NB4 (cell line): ENCODE measurements at regions not wholly inside any gene's neighbourhood (a gene's known extent, or its start where the extent isn't known, plus 50 kb on each side); places are given as distances from the start of the nearest gene placed in this dataset.

ENCODE experiments used
- MYC ChIP-seq: IDR thresholded peaks from 2 replicates; pipeline ENCODE4 v1.6.1; 2011; ENCODE audit warnings: low read depth, low read length
- POLR2A ChIP-seq: IDR thresholded peaks from 2 replicates; pipeline ENCODE4 v1.6.1; 2011; ENCODE audit warnings: mild to moderate bottlenecking; ENCODE audit not compliant: insufficient read length; ENCODE audit errors: extremely low read depth
- TF ChIP-seq, protein P1 (sequence below): IDR thresholded peaks from one replicate; pipeline ENCODE4 v1.5.1; 2012; ENCODE audit warnings: low read depth, low read length
- TF ChIP-seq, protein P2 (sequence below): IDR thresholded peaks from 2 replicates; pipeline ENCODE4 v1.6.1; 2011; ENCODE audit warnings: low read depth, low read length

DNA sequence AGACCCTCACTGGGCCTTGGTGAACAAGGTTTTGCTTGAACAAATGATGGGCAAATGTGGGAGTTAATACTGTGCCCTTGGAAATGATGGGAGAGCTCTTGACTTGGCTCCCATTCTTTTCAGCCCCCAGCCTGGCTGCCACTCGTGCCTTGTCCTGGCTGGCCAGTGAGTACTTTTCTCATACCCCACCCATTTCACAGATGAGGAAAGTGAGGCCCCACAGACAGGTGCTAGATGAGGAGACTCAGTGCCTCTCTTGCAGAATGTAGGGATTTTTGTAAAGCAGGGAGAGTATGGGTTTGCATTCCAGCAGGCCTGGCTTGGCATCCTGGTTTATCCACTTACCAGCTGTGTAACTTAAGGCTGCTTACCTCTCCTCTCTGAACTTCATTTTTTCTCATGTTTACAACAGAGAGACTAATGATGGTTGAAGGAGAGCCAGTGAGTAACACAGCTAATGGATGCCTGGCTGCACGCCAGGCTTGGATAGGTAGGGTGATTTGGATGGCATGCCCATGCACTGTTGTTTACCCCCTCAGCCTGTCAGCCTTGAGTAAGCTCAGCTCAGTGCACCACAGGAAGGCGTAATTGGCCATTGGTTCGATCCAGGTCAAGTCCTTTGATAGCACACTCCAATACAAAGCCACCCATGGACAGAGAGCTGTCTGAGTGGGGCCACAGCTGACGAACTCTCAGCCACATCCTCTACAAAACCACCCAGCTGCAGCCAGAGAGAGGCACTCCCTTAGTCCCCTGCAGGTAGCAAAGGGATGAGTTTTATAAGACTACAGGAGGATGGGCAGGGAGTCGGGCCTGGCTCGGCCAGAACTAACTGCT, 436.8 kb downstream of the RPS24 start:
- TF ChIP-seq, protein P1, sequence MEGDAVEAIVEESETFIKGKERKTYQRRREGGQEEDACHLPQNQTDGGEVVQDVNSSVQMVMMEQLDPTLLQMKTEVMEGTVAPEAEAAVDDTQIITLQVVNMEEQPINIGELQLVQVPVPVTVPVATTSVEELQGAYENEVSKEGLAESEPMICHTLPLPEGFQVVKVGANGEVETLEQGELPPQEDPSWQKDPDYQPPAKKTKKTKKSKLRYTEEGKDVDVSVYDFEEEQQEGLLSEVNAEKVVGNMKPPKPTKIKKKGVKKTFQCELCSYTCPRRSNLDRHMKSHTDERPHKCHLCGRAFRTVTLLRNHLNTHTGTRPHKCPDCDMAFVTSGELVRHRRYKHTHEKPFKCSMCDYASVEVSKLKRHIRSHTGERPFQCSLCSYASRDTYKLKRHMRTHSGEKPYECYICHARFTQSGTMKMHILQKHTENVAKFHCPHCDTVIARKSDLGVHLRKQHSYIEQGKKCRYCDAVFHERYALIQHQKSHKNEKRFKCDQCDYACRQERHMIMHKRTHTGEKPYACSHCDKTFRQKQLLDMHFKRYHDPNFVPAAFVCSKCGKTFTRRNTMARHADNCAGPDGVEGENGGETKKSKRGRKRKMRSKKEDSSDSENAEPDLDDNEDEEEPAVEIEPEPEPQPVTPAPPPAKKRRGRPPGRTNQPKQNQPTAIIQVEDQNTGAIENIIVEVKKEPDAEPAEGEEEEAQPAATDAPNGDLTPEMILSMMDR: no peak
- TF ChIP-seq POLR2A: no peak
- TF ChIP-seq, protein P2, sequence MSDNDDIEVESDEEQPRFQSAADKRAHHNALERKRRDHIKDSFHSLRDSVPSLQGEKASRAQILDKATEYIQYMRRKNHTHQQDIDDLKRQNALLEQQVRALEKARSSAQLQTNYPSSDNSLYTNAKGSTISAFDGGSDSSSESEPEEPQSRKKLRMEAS: no peak
- TF ChIP-seq MYC: no peak
